ENCODE measurements at regions not wholly inside any gene's neighbourhood (a gene's known extent, or its start where the extent isn't known, plus 50 kb on each side); places are given as distances from the start of the nearest gene placed in this dataset.

DNA sequence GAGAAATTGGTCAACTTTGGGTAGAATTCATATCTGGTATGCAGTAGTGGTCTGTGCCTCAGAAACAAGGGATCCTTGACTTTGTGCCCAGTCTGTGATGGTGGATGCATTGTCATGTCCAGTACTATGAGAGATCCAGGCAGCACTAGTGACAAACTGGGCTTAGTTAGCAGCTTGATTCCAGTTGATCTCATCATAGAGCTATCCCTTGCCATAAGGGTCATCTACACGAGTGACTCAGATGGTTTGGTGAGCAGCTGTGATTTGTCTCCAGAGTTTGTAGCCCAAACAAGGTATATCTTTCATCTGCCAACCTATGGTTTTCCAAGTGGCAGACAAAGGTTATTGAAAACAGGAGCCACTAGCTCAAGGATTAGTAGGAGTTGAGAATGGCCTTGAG lies 298.8 kb downstream of the GBA3 start (continued):
- TF ChIP-seq PAX8 (CRISPR knock-in tag; IDR thresholded peaks at IDR 0.05; ENCODE audit: borderline replicate concordance), result no peak
- no peak for TF ChIP-seq SAFB2 (CRISPR knock-in tag; IDR thresholded peaks at IDR 0.05; ENCODE audit: borderline replicate concordance, low read depth)
- TF ChIP-seq ASH2L (IDR thresholded peaks at IDR 0.05; ENCODE audit: insufficient read length, low read depth, low read length), result no peak

DNA sequence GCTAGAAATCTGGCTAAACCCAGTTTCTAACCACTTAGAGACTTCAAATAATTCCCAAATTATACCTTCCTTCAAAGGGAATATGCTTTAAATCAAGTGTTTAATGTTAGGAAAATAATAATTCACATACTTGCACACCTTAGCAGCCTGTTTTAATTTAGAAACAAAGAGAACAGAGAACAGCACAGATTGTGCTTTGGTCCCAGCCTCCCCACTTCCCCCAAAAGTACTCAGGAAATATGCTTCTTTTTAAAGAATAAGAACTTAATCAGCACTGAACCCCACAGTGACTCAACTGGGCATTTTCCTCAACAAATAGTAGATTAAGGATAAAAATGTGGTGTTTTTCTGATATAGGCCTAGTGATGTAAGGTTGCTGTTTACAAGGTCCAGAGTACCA lies 295.8 kb downstream of the GBA3 start:
- ATAC-seq (no peak), FAIRE-seq (no peak), DNase-seq (ENCODE audit: low spot score) (no peak)
- no peaks in the 10 kb centered on the region for H3K36me3 ChIP-seq (replicated peaks in 1 of 2; ENCODE audit: control insufficient read depth in 1 of 2, insufficient read depth in 2 of 2, low read length in 2 of 2)
- no peaks in the 10 kb centered on the region for H3K79me2 ChIP-seq (ENCODE audit: insufficient read depth, low read length)
- no peak overlapping the region for H3K9ac ChIP-seq (ENCODE audit: insufficient read depth, low read depth, low read length)
- H3K9me3 ChIP-seq (ENCODE audit: low read length), result peaks cover 68% of the 10 kb centered on the region
- H3K4me1 ChIP-seq (ENCODE audit: insufficient read depth, low read length), result no peaks in the 10 kb centered on the region
- no TSS peak for BruUV-seq (replicated peaks)
- H4K20me1 ChIP-seq (ENCODE audit: insufficient read depth, low read length), result no peaks in the 10 kb centered on the region
- H3K4me2 ChIP-seq (ENCODE audit: low read depth, low read length), result no peak overlapping the region
- no peak overlapping the region for H3K27ac ChIP-seq (ENCODE audit: extremely low read length, insufficient read depth, low read length)
- ChIA-PET CTCF (ENCODE audit: low intra/inter-chr PET ratio, low total read pairs) (no interaction called here), POLR2A (no interaction called here)
- H3K4me3 ChIP-seq (replicated peaks in 1 of 3; ENCODE audit: insufficient read depth in 1 of 3, low read depth in 2 of 3, low read length in 3 of 3), result no peak overlapping the region
- in situ Hi-C loops (cut with HindIII; ENCODE audit: extremely low pct_ligation_motif_present, low pct_unique_long_range_greater_than_20kb), result no loop called here
- no peaks in the 10 kb centered on the region for H3K27me3 ChIP-seq (ENCODE audit: control insufficient read depth in 1 of 2, insufficient read depth in 2 of 2, low read length in 2 of 2)
- intact Hi-C loops (cut with micrococcal nuclease; ENCODE audit: unreplicated experiment), result no loop called here
- no peak overlapping the region for H2AFZ ChIP-seq (ENCODE audit: low read length)
- TF ChIP-seq MAFK (conservative IDR thresholded peaks at IDR 0.05 in 1 of 2, IDR thresholded peaks at IDR 0.05 in 1 of 2; ENCODE audit: low read length in 2 of 2), result no peak
- no peak for TF ChIP-seq ATRX (CRISPR knock-in tag; IDR thresholded peaks at IDR 0.05; ENCODE audit: borderline replicate concordance)
- TF ChIP-seq ZBTB10 (CRISPR knock-in tag; IDR thresholded peaks at IDR 0.05; ENCODE audit: borderline replicate concordance), result no peak
- TF ChIP-seq TIGD3 (CRISPR knock-in tag; IDR thresholded peaks at IDR 0.05; ENCODE audit: borderline replicate concordance), result no peak
- TF ChIP-seq, protein P1, sequence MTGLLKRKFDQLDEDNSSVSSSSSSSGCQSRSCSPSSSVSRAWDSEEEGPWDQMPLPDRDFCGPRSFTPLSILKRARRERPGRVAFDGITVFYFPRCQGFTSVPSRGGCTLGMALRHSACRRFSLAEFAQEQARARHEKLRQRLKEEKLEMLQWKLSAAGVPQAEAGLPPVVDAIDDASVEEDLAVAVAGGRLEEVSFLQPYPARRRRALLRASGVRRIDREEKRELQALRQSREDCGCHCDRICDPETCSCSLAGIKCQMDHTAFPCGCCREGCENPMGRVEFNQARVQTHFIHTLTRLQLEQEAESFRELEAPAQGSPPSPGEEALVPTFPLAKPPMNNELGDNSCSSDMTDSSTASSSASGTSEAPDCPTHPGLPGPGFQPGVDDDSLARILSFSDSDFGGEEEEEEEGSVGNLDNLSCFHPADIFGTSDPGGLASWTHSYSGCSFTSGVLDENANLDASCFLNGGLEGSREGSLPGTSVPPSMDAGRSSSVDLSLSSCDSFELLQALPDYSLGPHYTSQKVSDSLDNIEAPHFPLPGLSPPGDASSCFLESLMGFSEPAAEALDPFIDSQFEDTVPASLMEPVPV (CRISPR knock-in tag; IDR thresholded peaks at IDR 0.05), result no peak
- no peak for TF ChIP-seq ZFP37 (CRISPR knock-in tag; IDR thresholded peaks at IDR 0.05; ENCODE audit: borderline replicate concordance)
- TF ChIP-seq ZFYVE20 (CRISPR knock-in tag; IDR thresholded peaks at IDR 0.05; ENCODE audit: borderline replicate concordance, low read depth), result no peak
- TF ChIP-seq, protein P2, sequence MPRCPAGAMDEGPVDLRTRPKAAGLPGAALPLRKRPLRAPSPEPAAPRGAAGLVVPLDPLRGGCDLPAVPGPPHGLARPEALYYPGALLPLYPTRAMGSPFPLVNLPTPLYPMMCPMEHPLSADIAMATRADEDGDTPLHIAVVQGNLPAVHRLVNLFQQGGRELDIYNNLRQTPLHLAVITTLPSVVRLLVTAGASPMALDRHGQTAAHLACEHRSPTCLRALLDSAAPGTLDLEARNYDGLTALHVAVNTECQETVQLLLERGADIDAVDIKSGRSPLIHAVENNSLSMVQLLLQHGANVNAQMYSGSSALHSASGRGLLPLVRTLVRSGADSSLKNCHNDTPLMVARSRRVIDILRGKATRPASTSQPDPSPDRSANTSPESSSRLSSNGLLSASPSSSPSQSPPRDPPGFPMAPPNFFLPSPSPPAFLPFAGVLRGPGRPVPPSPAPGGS (CRISPR knock-in tag; IDR thresholded peaks at IDR 0.05), result no peak
- no peak for TF ChIP-seq MZF1 (CRISPR knock-in tag; IDR thresholded peaks at IDR 0.05; ENCODE audit: borderline replicate concordance)
- TF ChIP-seq ZNF441 (CRISPR knock-in tag; IDR thresholded peaks at IDR 0.05; ENCODE audit: borderline replicate concordance), result no peak
- TF ChIP-seq HNRNPH1 (optimal IDR thresholded peaks at IDR 0.05; ENCODE audit: low read depth, low read length), result no peak
- no peak for TF ChIP-seq ZSCAN12 (CRISPR knock-in tag; IDR thresholded peaks at IDR 0.05)
- TF ChIP-seq, protein P3, sequence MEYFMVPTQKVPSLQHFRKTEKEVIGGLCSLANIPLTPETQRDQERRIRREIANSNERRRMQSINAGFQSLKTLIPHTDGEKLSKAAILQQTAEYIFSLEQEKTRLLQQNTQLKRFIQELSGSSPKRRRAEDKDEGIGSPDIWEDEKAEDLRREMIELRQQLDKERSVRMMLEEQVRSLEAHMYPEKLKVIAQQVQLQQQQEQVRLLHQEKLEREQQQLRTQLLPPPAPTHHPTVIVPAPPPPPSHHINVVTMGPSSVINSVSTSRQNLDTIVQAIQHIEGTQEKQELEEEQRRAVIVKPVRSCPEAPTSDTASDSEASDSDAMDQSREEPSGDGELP (IDR thresholded peaks at IDR 0.05; ENCODE audit: borderline replicate concordance, low read depth), result no peak

Measured in HepG2 (cell line).